ENCODE measurements at regions not wholly inside any gene's neighbourhood (a gene's known extent, or its start where the extent isn't known, plus 50 kb on each side); places are given as distances from the start of the nearest gene placed in this dataset.
A peak's percentile ranks its signal among the peaks of the same experiment; 100 is the strongest.
"Not testable (repeated sequence)": the region's sequence is repeated elsewhere in the genome, so short reads cannot be mapped to it uniquely, and the experiment has no call there.

DNA sequence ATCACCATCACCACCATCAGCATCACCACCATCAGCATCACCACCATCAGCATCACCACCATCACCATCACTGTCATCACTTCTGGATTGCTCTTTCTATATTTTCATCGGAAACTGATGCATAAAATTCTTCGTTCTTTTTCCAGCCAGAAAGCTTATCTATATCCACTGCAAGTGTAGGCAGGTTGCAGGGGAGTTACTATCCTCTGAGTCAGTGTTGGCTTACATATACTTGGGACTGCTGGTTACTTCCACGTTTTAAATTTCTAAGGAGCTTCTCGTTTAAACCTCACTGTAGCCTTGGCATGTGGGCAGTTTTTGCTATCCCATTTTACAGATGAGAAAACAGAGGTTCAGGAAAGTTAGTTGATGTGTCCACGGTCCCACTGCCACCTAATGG, 66.1 kb downstream of the FOXL3 start:
- no peak for DNase-seq (ENCODE audit: low read depth in 4 of 4, low spot score in 1 of 4)

DNA sequence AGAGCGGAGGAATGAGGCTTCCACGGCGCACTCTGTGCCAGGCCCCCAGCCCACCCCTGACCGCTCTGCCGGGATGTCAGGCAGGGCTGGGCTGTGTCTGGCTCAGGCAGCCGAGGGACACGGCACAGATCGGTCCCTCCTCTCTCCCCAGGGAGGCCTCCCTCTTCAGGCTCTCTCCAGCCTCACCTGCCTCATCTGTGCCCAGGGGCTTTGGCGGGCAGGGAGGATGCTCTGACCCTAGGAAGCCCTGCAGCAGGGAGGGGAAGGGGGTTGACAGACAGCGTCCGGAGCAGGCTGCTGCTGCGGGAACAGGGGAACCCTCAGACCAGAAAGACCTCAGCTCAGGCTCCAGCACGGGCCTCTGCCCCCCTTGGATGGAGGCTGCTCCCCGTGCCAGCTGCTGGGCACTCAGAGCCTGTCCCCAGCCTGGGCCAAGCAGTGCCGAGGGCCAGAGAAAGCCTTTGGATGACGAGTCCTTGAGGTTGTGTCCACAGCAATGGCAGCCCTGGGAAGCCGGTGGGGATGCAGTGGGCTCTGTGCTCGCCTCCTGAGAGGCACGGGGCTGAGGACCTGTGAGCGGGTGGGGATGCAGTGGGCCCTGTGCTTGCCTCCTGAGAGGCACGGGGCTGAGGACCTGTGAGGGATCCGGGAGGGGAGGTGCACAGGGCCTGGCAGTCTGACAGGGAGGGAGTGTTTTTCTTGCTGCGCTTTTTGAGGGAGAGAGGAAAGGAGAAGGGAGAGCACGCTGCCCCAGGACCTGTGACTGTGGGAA, 66.9 kb downstream of the FOXL3 start:
- DNase-seq (ENCODE audit: low read depth in 4 of 4, low spot score in 1 of 4): no peak

GRCh38 chr7:357531-358209, 67.7 kb downstream of the FOXL3 start:
- DNase-seq (ENCODE audit: low read depth in 4 of 4, low spot score in 1 of 4): no peak

GRCh38 chr7:358352-358751, 68.4 kb downstream of the FOXL3 start:
- no peak for DNase-seq (ENCODE audit: low read depth in 4 of 4, low spot score in 1 of 4)

DNA sequence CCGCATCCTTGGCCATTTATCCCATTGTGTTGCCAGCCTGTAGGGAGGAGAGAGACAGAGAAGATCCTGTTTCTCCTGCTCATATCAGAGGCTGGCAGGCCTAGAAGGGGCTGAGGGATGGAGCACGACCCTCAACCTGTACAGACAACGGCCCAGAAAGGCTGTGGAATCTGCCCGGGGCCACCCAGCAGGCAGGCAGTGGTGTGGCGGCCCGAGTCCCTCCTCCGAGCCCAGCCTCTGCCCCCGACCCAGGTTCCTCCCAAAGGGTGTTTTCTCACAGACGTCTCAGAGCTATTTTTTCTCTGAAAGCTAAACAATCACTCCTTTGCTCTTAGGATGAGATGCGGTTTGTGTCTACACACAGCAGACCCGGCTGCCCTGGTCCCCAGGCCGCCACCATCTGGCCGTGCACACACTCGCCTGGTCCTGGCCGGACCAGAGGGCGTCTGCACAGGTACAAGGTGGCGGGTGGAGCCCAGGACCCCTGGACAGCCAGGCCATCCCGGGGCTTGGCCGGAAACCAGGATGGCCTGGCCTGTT, 69.3 kb downstream of the FOXL3 start:
- no peak for DNase-seq (ENCODE audit: low read depth in 4 of 4, low spot score in 1 of 4)

DNA sequence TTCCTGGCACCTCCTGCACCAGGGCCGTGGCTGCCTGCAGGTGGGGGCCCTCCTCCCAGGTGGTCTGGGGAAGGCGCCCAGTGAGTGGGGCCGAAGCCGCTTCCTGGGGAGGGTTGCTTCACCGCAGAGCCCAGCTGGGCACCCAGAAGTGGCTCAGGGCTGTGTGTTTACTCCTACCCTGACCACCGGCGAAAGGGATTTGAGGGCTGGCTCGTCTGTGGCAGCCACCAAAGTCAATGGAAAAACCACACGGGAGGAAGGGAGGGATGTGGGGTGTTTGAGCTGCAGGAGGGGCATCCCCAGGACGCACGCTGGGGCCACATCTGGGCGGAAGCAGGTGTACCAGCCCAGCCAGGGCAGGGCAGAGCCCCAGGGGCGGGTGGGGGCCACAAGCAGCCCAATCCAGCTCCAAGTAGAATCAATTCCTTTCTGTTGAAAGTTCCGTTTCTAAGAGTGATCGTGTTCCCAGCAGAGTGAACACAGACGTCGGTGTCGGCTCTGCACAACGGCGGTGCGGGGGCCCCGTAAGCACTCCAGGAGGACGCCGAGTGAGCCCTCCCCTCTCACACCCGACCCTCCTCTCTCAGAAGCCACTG, 69.9 kb downstream of the FOXL3 start:
- DNase-seq (ENCODE audit: low read depth in 4 of 4, low spot score in 1 of 4): no peak

- peak in 2 of 4 experiments; percentile 33 to 37 for DNase-seq (ENCODE audit: low read depth in 4 of 4, low spot score in 1 of 4)
Measured at GRCh38 chr7:360454-361100, 70.6 kb downstream of the FOXL3 start.

GRCh38 chr7:361182-361581, 71.2 kb downstream of the FOXL3 start:
- not testable (repeated sequence) for DNase-seq (ENCODE audit: low read depth in 4 of 4, low spot score in 1 of 4)

DNA sequence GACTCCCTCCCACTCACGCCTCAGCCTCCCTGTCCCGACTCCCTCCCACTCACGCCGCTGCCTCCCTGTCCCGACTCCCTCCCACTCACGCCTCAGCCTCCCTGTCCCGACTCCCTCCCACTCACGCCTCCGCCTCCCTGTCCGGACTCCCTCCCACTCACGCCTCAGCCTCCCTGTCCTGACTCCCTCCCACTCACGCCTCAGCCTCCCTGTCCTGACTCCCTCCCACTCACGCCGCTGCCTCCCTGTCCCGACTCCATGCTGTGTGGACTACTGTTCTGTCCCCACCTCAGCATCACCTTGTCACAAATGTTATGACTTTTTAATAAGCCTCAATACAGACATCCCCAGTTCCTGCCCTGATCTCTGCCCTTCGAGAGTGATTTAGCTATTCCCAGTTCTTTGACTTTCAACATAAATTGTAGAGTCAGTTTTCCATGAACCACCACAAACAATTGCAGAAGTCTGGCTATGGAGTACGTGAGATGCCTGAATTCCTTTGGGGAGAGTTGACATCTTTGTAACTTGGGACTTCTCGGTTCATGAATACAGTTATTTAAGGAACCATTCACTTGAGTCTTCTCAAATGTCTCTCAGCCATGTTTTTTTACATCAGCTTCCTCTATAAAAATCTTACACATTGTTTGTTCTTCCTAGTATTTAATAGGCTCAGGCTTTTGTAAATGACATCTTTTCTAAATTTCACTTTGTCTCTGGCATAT, 71.9 kb downstream of the FOXL3 start:
- DNase-seq (ENCODE audit: low read depth in 4 of 4, low spot score in 1 of 4): no peak

GRCh38 chr7:362402-363096, 72.6 kb downstream of the FOXL3 start:
- DNase-seq (ENCODE audit: low read depth in 4 of 4, low spot score in 1 of 4): peak in 1 of 4 experiments; percentile 36

DNA sequence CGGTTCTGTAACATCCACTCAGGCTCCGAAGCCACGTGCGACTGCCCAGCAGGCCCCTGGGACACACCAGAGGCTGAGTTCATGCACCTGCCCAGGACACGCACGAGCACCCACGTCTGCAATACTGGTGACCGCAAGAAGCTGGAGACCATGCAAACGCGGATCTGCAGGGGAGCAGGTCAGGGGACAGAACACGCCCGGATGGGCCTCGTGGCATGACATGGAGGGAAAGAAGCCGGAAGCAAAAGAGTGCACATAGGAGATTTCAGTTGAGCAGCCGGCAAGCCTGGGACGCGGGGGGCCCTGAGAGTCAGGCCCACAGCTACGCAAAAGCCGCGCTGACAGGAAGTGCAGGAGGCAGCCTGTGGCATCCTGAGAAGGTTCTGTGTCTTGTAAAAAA, 73.7 kb downstream of the FOXL3 start:
- no peak for DNase-seq (ENCODE audit: low read depth in 4 of 4, low spot score in 1 of 4)

GRCh38 chr7:364536-364935, 74.6 kb downstream of the FOXL3 start:
- no peak for DNase-seq (ENCODE audit: low read depth in 4 of 4, low spot score in 1 of 4)

- no peak for DNase-seq (ENCODE audit: low read depth in 4 of 4, low spot score in 1 of 4)
Measured at GRCh38 chr7:365593-365992, 75.6 kb downstream of the FOXL3 start.

DNA sequence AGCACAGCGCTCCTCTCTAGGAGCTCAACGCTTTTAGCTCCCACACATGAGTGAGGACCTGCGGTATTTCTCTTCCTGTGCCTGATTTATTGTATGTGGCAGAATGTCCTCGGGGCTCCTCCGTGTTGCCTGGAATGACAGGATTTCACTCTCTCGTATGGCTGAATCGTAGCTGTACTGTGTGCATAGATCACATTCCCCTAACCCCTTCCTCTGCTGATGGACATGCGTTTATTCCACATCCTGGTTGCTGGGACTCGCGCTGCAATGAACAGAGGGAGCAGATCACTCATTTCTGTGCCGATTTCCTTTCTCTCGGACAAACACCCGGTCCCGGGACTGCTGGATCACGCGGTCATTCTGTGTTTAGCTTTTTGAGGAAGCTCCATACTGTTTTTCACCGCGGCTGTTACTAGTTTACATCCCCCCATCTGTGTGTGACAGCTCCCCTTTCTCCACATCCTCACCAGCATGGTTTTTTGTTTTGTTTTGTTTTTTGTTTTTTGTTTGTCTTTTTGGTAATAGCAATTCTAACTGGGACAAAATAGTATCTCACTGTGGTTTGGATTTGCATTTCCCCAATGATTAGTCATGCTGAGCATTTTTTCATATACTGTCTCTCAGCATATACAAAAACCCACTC, 76.3 kb downstream of the FOXL3 start:
- no peak for DNase-seq (ENCODE audit: low read depth in 4 of 4, low spot score in 1 of 4)

DNA sequence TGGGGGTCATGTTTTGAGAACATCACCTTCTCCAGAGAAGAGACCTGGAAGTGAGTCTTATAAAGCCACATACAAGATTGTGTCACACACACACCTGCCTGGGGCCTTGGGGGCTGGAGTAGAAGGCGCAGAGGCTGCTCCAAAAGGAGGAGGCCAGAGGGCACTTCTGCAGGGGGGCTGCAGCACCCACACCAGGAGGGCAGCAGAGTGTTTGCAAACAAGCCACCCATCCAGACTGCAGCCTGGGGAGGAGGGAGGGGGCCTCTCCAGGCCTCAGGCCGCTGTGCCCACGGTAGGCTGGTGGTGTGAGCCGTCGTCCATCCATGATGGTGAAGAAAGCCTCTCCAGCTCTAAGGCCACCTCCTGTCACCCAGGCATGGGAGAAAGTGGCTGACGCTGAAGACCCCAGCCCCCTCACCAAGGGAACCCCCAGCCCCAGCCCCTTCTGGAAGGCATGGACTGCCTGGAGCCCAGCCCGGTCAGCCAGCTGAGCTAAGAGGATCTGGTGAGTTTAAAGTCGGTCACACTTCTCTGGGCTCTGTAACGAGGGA, 77.5 kb downstream of the FOXL3 start:
- no peak for DNase-seq (ENCODE audit: low read depth in 4 of 4, low spot score in 1 of 4)

DNA sequence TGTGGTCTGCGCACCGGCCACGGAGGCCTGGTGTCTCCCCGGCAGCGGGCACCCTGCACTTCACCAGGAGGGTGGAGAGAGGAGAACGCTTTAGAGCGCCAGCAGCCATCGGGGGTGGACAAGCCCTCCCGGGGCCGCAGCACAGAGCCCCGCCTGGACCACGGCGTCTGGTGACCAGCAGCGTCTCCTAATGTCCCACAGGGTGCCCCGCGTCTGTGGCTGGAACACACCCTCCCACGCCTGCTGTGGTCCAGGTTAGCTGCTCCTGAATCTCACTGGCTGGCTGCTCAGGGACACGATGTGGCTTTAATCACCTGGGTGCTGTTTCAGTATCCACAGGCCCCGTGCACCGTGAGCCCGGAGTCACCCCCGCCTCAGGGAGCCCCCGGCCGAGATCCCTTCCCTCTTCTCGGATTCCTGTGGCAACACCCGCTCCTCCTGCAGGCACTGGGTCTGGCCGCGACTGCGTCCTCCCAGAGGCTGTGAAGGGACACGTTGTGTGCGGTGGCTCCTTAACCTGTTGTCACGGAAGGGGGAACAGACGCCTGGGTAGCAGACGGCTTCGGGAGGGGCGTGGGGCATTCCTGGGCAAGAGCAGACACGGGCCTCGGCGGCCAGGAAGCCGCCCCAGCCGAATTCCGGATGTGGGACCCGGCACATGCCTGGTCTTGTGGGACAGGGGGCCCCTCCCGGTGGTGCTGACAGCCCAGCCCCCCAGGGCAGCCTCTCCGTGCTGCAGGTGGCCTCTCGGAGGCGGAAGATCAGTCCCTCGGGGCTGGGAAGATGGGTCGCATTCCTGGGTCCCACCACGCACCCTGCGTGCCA, 78.9 kb downstream of the FOXL3 start:
- no peak for DNase-seq (ENCODE audit: low read depth in 4 of 4, low spot score in 1 of 4)

GRCh38 chr7:369476-370258, 79.7 kb downstream of the FOXL3 start:
- DNase-seq (ENCODE audit: low read depth in 4 of 4, low spot score in 1 of 4): no peak

DNA sequence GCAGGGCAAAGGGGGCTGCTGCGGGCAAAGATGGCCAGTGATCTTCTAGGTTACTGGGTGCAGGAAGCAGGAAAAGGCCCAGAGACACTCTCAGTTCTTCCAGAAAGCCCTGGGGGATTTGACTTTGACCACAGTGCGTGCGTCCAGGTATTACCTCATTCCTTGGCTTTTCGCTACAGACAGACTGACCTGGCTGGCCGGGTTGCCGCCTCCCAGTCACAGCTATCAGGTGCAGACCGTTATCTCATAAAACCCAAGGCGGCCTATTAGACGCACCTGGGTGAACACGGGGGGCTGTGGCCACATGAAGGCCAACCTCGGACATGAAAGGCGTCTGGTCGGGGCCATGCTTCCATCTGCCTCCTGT, 80.3 kb downstream of the FOXL3 start:
- DNase-seq (ENCODE audit: low read depth in 4 of 4, low spot score in 1 of 4): no peak

Measured in stimulated activated CD4-positive, alpha-beta T cell treated with anti-CD3 and anti-CD28 coated beads, Interleukin-1b, Interleukin-23, amount 100 ng/mL, for 24 hours (primary cell).